Stimulated activated CD4-positive, alpha-beta T cell treated with anti-CD3 and anti-CD28 coated beads, Interleukin-4, amount 100 ng/mL, for 24 hours (primary cell): ENCODE measurements at regions not wholly inside any gene's neighbourhood (a gene's known extent, or its start where the extent isn't known, plus 50 kb on each side); places are given as distances from the start of the nearest gene placed in this dataset.
"Not testable (repeated sequence)": the region's sequence is repeated elsewhere in the genome, so short reads cannot be mapped to it uniquely, and the experiment has no call there.

Source experiments
- DNase-seq: peaks from one replicate; pipeline ENCODE4 v3.0.0-alpha.2; 2020

DNA sequence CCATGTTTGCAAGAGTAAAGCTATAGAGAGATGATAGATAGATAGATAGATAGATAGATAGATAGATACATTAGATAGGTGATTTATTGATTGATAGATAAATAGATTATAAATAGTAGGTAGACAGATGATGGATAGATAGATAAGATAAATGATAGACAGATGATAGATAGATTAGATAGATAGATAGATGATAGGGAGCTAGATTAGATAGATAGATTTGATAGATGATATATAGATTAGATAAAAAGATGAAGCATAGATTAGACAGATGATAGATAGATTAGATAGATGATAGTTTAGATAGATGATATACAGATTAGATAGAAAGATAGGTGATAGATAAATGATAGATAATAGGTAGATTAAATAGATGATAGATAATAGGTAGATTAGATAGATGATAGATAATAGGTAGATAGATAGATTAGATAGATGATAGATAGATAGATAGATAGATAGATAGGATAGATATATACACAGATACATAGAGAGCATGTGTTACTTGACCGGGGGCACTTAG is 243.3 kb upstream of the FOXK1 start:
- no peak for DNase-seq

DNA sequence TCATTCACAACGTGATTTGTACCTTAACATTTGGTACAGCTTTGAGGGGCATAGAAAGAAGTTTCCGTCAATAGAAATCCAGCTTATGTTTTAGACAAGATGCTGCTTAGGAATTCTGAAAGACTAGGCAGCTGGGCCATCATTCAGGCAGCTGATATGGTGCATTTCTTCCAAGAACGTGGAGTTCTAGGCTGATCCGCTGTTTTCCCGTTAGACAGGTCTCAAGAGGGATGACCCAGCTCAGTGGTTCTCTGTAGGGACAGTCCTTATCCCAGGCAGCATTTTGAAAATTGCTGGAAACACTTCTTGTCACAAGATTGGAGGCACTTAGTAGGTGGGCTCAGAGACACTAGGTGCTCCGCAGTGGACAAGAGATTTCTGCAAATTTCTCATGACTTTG is 242.7 kb upstream of the FOXK1 start:
- no peak for DNase-seq

DNA sequence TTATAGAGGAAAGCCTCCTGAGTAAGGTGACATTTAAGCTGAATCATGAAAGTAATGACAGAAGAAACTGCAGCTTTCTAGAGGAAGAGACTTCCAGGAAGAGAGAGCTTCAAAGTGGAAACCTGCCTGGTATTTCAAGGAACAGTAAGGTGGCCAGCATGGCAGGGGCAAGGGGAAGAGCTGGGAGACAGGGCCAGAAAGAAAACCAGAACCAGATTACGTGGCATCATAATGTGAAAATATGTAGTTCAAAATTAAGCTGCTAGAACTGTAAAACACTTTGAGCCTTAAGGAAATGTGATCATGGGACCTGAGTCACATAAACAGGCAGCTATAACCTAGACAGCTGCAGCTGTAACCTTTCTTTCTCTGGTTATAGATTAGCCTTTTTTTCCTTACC is 238.0 kb upstream of the FOXK1 start:
- DNase-seq, result no peak

DNA sequence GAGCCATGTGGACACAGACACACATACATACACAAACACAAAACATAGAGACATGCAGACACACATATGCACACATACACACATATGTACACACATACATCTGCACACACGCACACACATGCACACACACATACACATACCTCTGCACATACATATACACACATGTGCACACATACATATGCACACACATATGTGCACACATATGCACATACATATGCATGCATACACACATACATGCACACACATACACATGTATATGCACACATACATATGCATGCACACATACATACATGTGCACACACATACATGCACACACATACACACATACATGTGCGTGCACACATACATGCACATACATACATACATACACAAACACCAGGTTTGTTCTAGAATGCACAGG is 236.3 kb upstream of the FOXK1 start:
- no peak for DNase-seq

DNA sequence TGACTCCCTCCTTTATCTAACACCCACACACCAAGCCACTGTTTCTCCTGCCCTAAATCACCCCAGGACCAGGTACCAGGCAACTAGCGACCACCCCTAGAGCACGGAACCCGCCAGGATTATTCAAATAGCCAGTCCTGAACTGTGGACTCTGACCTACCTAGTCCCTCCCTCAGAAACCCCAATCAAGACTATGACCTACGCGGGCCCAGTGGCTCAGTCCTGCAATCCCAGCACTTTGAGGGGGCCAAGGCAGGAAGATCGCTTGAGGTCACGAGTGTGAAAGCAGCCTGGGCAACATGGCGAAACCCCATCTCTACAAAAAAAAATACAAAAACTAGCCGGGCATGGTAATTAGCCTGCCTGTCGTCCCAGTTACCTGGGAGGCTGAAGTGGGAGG is 232.8 kb upstream of the FOXK1 start:
- DNase-seq, result no peak

DNA sequence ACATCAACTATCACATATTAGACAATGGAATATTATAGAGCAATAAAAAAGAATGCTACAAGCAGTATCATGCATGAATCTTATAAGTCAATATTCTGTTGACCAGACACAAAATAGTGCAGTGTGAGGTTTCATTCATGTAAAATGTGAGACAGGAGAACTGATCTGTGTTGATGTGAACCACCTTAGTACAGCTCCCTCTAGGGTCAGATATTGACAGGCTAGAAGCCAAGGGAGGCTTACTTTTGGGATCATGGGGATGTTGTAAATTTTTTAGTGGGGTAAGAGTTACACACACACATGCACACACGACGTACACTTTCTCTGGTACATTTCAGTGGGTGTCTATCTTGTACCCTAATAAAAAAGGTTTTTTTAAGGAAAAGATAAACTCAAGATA is 231.6 kb upstream of the FOXK1 start:
- no peak for DNase-seq

DNA sequence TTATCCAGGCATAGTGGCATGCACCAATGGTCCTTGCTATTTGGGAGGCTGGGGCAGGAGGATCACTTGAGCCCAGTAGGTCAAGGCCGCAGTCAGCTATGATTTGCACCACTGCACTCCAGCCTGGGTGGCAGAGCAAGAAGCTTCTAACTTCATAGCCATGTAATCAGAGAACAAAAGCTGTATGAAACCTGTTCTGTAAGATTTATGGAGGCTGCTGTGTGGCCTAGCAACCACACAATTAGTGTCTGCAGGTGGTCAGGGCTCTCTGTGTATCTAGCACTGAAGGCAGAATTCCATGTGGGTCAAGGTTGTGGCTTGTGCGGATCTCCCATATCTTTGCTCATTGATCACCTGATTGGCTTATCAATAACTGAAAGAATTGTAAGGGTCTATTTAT is 221.5 kb upstream of the FOXK1 start:
- DNase-seq, result no peak

DNA sequence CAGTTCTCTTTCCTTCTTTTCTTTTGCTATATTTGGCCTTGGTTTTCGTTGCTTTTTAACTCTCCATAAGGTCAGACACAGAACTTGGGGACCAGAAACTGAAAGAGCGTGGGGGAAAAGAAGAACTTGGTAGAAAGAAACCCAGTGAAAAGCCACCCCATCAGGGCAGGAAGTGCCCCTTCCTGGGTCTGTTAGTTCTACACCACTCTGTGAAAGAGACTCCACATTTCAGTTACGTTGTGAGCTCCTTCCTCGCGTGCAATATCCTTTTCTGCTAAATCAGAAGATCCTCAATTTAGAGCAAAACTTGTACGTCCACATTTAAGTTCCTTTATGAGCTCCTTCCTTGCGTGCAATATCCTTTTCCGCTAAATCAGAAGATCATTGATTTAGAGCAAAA is 220.6 kb upstream of the FOXK1 start:
- DNase-seq, result no peak

DNA sequence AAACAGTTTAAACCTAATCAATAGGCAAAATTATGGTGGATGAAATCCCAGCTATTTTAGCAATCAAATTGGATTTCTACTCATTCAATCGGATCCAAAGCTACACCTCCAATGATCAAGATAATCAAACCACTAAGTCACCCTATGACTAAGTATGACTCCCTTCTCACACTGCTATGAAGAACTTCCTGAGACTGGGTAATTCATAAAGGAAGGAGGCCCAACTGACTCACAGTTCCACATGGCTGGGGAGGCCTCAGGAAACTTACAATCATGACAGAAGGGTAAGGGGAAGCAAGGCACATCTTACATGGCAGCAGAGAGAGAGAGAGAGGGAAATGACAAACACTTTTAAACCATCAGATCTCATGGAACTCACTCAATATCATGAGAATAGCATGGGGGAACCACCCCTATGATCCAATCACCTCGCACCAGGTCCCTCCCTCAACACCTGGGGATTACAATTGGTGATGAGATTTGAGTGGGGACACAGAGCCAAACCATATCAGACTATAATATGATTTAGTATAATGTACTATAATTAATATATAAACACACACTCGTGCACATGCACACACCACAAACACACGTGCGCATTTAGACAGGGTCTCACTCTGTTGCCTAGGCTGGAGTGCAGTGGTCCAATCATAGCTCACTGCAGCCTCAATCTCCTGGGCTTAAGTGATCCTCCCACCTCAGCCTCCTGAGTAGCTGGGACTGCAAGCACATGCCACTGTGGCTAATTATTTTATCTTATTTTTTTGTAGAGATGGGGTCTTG is 213.6 kb upstream of the FOXK1 start:
- no peak for DNase-seq

DNA sequence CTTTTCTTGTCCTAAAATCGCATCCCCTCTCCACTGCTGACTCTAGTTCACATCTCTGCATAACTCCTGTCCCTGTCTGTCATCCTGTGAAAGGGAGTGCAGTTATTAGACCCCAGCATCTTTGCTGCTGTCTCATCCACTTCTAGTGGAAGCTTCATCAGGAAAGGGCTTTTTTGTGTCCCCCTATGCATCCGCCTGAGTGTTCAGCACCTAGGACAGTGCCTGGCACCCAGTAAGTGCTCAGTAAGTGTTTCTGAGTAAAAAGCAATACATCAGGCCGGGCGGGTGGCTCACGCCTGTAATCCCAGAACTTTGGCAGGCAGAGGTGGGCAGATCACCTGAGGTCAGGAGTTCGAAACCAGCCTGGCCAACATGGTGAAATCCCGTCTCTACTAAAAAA is 211.8 kb upstream of the FOXK1 start:
- DNase-seq, result no peak

DNA sequence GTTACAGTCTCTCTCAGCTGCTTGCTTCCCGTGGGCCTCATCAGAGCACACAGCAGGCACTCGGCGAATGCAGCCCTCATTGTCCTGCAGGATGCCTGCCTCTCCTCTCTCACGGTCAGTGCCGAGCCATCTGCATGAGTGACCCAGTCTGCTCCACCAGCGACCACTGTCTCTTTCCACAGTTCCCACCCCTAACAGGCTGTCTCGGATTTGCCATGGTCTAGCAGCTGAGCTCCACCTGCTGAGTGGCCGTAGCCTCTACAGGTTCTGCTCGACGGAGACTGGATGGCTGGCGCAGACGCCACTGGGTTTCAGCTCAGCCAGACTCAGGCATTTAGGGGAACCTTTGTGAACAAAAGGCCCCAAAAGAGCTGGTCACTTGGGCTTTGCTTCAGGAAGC is 209.4 kb upstream of the FOXK1 start:
- no peak for DNase-seq

DNA sequence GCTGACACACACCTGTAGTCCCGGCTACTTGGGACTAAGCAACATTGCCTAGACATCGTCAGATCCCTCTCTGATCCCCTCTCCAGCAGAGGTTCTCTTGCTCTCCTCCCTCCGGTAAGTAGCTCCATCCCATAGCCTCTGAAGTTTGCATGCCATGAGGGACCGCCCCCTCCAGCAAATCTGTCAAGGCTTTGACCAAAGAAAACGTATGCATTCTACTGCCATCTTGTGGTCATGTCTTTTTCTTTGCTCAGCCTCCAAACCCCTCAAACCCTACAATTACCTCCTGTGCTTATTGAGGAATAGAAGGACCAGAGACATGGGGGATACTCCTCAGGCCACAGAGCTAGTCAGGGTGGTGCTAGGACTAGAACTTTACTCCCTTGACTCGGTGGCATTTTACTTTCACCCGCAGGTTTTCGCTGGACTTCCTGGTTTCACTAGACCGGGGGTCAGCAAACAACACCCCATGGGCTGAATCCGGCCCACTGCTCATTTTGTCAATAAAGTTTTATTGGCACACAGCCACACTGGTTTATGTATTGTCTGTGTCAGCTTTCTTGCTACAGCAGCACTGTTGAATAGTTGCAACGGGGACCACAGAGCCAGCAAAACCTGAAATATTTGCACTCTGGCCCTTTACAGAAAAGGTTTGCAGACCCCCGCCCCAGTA is 202.6 kb upstream of the FOXK1 start:
- DNase-seq, result peak; percentile 7

DNA sequence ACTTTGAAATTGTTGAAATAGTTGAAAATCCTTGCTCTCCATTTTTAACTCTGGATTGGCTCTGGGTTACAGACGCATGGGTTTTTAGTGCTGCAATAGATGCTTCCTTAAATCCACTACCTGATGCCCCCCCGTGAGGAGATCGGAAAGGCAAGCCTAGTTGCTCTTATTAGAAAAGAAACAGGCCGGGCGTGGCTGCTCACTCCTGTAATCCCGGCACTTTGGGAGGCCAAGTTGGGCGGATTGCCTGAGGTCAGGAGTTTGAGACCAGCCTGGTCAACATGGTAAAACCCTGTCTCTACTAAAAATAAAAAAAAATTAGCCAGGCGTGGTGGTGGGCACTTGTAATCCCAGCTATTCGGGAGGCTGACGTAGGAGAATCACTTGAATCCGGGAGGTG is 202.0 kb upstream of the FOXK1 start:
- not testable (repeated sequence) for DNase-seq

DNA sequence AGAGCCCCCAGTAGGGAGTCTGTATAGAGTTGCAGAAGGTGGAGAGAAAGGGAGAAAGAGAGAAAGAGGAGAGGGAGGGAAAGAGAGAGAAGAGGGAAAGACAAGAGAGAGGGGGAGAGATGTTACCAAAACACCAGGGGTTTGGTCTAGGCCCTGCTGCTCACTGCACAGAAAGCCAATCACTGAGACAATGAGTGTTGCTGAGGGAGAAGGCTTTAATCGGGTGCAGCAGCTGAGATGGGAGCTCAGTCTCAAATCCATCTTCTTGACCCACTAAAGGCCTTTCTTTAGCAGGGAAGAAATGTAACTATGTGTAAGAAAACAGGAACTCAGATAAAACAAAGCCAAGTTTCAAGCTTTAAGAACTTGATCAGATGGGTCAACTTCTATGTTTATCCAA is 198.2 kb upstream of the FOXK1 start:
- no peak for DNase-seq

DNA sequence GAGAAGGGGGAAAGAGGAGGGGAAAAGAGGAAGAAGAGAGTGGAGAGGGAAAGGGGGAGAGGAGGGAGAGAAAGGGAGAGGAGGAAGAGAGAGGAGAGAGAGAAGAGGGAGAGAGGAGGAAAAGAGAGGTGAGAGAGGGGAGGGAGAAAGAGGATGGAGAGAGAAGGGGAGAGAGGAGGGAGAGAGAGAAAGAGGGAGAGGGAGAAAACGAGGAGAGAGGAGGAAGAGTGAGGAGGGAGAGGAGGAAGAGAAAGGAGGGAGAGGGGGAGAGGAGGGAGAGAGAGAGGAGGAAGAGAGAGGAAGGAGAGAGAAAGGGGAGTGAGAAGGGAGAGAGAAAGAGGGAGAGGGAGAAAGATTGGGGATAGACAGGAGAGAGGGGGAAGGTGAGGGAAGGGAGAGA is 197.6 kb upstream of the FOXK1 start:
- DNase-seq, result no peak

DNA sequence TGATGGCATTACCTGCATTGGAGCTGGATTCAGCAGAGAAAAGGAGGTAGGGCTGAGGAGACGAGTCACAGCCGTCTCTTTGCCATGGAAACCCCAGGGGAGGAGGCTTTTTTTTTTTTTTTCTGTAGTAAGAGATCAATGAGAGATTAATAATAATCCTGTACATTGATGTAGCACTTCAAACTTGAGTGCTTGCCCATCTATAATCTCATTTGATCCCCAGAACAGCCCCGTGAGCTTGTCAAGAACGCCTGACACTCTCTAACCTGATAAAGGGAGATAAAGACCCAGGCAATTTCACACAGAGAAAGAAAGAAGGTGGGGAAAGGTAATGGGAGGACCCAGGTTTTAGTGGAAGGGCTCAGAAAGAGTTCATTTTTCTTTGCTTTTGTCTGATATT is 195.2 kb upstream of the FOXK1 start:
- DNase-seq, result no peak

DNA sequence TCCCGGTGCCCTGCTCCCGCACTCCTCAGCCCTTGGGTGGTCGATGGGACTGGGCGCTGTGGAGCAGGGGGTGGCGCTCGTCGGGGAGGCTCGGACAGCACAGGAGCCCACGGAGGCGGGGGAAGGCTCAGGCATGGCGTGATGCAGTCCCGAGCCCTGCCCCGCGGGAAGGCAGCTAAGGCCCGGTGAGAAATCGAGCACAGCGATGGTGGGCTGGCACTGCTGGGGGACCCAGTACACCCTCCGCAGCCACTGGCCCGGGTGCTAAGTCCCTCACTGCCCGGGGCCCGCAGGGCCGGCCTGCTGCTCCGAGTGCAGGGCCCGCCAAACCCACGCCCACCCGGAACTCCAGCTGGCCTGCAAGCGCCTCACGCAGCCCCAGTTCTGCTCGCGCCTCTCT is 185.2 kb upstream of the FOXK1 start:
- not testable (repeated sequence) for DNase-seq

DNA sequence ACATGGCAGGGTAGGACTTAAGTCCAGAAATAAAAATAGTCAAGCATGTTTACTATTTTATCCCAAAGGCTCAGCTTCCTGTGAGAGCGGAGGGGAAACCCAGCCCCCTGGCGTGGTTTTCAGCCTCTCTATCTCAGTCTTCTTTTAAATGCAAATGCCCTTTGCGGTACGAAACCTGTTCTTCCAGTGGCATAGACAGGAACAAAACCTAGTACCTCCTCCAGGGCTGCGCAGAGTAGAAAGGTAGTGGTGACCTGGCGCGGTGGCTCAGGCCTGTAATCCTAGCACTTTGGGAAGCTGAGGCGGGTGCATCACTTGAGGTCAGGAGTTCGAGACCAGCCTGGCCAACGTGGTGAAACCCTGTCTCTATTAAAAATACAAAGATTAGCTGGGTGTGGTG is 181.3 kb upstream of the FOXK1 start:
- no peak for DNase-seq

DNA sequence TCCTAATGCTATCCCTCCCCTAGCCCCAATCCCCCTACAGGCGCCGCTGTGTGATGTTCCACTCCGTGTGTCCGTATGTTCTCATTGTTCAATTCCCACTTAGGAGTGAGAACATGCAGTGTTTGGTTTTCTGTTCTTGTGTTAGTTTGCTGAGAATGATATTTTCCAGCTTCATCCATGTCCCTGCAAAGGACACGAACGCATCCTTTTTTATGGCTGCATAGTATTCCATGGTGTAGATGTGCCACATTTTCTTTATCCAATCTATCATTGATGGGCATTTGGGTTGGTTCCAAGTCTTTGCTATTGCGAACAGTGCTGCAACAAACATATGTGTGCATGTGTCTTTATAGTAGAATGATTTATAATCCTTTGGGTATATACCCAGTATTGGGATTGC is 174.2 kb upstream of the FOXK1 start:
- DNase-seq, result not testable (repeated sequence)

DNA sequence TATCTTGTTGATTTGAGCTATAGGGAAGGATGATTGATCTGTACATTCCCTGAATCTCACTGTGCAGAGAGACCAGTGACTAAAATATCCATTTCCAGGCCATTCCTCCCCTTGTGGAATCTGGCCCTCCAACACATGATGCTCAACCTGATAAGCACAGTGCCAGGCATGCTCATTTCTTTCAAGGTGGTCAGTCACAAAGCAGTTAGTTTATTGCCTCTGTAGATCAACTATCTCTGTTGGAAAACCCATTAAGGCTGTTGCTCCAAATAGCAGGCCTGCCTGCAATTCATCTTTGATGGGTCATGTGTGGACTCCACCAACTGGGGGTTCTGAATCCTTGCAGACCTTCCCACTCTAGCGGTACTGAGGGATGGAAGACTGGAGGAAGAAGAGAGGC is 168.6 kb upstream of the FOXK1 start:
- DNase-seq, result no peak

DNA sequence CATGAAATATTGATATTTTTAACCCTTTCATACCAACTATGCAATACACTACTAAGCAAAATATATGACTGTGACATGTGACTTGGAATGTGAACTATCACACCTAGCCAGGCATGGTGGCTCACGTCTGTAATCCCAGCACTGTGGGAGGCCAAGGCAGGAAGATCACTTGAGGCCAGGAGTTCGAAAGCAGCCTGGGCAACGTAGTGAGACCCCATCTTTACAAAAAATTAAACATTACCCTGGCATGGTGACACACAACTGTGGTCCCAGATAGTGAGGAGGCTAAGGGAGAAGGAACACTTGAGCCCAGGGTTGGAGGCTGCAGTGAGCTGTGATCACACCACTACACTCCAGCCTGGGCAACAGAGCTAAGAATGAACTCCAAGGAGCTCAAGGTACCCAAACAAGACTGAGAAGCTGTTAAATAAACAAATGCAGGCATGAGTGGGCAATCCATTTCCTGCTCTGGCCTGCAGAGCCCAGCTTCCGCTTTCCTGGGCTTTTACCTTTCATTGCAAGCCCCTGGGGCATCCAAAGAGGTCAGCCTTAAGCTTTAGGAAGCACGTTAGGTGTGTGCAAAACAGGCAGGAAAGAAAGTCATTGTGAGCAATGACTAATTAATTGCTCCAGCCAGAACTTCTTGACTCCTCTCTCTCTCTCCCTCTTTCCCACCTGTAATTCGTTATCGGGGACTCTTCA is 162.1 kb upstream of the FOXK1 start:
- DNase-seq, result no peak

DNA sequence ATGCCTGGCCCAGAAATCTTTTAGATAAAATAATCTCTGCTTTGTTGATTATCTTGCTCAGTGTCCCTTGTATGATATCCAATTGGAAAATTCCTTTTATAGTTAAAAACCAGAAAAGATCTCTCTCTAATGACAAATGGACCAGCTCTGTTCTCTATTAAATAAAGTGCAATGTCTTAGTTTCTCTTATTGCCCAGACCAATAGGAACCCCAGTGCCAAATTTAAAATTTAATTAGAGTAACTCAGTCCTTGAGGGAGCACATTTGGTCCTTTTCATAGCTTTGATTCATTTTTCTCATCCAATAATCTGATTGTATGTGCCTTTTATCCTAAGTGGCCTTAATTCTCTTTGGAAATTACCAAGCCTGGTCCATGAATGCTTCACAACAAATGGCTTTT is 158.9 kb upstream of the FOXK1 start:
- DNase-seq, result no peak

DNA sequence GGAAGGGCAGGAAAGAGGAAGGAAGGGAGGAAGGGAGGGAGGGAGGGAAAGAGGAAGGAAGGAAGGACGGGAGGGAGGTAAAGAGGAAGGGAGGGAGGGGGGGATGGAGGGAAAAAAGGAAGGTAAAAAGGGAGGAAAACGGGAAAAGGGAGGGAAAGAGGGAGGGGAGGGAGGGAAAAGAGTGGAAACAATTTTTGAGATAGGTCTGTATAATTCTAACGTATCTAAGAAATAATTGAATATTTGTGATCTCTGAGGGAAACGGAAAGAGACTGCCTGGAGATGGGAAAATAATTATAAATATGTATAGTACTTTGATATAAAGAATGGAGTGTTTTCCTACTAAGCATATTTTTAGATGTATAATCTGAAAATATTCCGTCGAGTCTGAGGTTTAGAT is 158.2 kb upstream of the FOXK1 start:
- DNase-seq, result no peak

DNA sequence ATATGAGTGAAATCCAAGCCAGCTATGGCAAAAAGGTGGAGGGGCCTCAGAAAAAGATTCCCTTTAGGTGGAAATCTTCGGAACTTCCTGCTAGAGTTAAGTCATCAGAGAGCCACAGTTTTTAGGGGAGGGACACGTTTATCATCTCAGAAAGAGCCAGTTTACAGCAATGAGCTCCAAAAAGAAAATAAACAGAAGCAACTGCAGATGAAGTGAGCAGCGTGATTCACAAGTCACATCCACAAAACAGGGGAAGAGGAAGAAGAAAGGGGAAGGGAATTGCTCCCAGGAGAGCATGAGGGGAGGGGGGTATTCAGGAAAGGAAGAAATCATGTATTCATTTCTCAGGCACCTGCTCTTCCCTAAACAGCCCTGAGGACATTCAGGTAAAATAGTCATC is 156.2 kb upstream of the FOXK1 start:
- DNase-seq, result no peak
